DMS53 (cell line): ENCODE measurements at regions not wholly inside any gene's neighbourhood (a gene's known extent, or its start where the extent isn't known, plus 50 kb on each side); places are given as distances from the start of the nearest gene placed in this dataset.
"Not testable (repeated sequence)": the region's sequence is repeated elsewhere in the genome, so short reads cannot be mapped to it uniquely, and the experiment has no call there.

Experiments used
- DNase-seq: peaks from one replicate; lab custom pipeline; 2025; lab: John Stamatoyannopoulos, UW

- DNase-seq, result no peak
Observed at GRCh38 chr12:4191642-4192041, 81.9 kb upstream of the CCND2 start.

- no peak for DNase-seq
Observed at GRCh38 chr12:4191149-4191548, 82.4 kb upstream of the CCND2 start.

- DNase-seq, result no peak
Observed at GRCh38 chr12:4190366-4191063, 83.0 kb upstream of the CCND2 start.

GRCh38 chr12:4189721-4190120 is 83.8 kb upstream of the CCND2 start:
- DNase-seq, result no peak

- DNase-seq, result no peak
Observed at GRCh38 chr12:4187916-4188315, 85.6 kb upstream of the CCND2 start.

- not testable (repeated sequence) for DNase-seq
Observed at GRCh38 chr12:4187315-4187714, 86.2 kb upstream of the CCND2 start.

GRCh38 chr12:4178424-4179170 is 95.0 kb upstream of the CCND2 start:
- peak; percentile 77 for DNase-seq

GRCh38 chr12:4177262-4177661 is 96.3 kb upstream of the CCND2 start:
- no peak for DNase-seq

- DNase-seq, result no peak
Observed at GRCh38 chr12:4176168-4176567, 97.4 kb upstream of the CCND2 start.

- no peak for DNase-seq
Observed at GRCh38 chr12:4174417-4174816, 99.1 kb upstream of the CCND2 start.

- DNase-seq, result no peak
Observed at GRCh38 chr12:4172999-4173398, 100.6 kb upstream of the CCND2 start.

- no peak for DNase-seq
Observed at GRCh38 chr12:4171742-4172141, 101.8 kb upstream of the CCND2 start.

GRCh38 chr12:4169959-4170358 is 103.6 kb upstream of the CCND2 start:
- no peak for DNase-seq

GRCh38 chr12:4169531-4169930 is 104.0 kb upstream of the CCND2 start:
- no peak for DNase-seq

- DNase-seq, result no peak
Observed at GRCh38 chr12:4168036-4168435, 105.5 kb upstream of the CCND2 start.

- peak; percentile 100 for DNase-seq
Observed at GRCh38 chr12:4164559-4165558, 108.7 kb upstream of the CCND2 start.

GRCh38 chr12:4164188-4164558 is 109.4 kb upstream of the CCND2 start:
- no peak for DNase-seq

- no peak for DNase-seq
Observed at GRCh38 chr12:4161718-4162117, 111.8 kb upstream of the CCND2 start.

- DNase-seq, result no peak
Observed at GRCh38 chr12:4160314-4161040, 113.1 kb upstream of the CCND2 start.

GRCh38 chr12:4159851-4160250 is 113.7 kb upstream of the CCND2 start:
- no peak for DNase-seq

- DNase-seq, result no peak
Observed at GRCh38 chr12:4158306-4158705, 115.3 kb upstream of the CCND2 start.

- DNase-seq, result no peak
Observed at GRCh38 chr12:4157122-4157521, 116.4 kb upstream of the CCND2 start.
